ENCODE measurements at regions not wholly inside any gene's neighbourhood (a gene's known extent, or its start where the extent isn't known, plus 50 kb on each side); places are given as distances from the start of the nearest gene placed in this dataset.

- TF ChIP-seq POLR2A (IDR thresholded peaks at IDR 0.05; ENCODE audit: low read length) (no peak), GATA1 (IDR thresholded peaks at IDR 0.05; ENCODE audit: low read depth, low read length) (no peak)
Measured at GRCh38 chr6:104540743-104541142, 319.0 kb downstream of the HACE1 start.
